GM12891 (cell line): ENCODE measurements at regions not wholly inside any gene's neighbourhood (a gene's known extent, or its start where the extent isn't known, plus 50 kb on each side); places are given as distances from the start of the nearest gene placed in this dataset.

Source experiments
- SPI1 ChIP-seq: IDR thresholded peaks from 2 replicates; pipeline ENCODE4 v1.6.1; 2011; ENCODE audit warnings: low read depth, low read length, control low read depth
- TAF1 ChIP-seq: IDR thresholded peaks from 2 replicates; pipeline ENCODE4 v1.6.1; 2011; ENCODE audit warnings: low read depth, low read length, control low read depth

DNA sequence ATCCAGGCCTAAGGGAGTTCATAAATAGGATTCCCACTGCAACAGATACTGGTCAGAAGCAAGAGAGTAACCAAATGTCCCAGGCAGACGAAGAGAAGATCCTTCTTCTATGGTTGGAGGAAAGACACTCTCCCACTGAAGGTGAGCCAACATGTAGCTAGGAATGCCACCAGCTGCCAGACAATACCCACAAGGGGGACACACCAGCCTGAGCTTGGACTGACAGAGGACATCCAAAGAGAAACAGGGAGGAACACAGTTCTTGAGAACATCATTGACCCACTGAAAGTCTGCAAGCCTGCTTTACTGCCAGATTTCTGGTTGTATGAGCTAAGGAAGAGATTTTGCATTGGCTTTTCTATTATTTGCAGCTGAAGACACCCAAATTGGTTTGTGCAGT, 80.1 kb downstream of the PXDC1 start:
- TF ChIP-seq TAF1 (no peak), SPI1 (no peak)
